H9 (cell line): ENCODE measurements at regions not wholly inside any gene's neighbourhood (a gene's known extent, or its start where the extent isn't known, plus 50 kb on each side); places are given as distances from the start of the nearest gene placed in this dataset.

Experiments
- DNase-seq: peaks from one replicate; pipeline ENCODE4 v3.0.0-alpha.2; 2017
- H2AFZ ChIP-seq: one replicate; pipeline ENCODE4 v1.6.1; 2013; ENCODE audit warnings: mild to moderate bottlenecking, low read length, control low read depth, moderate library complexity
- H2AK5ac ChIP-seq: 2 replicates; pipeline ENCODE4 v1.6.1; 2013; ENCODE audit warnings: low read length, control low read depth, mixed read lengths; ENCODE audit not compliant: insufficient read length
- H2BK120ac ChIP-seq: one replicate; pipeline ENCODE4 v1.6.1; 2013; ENCODE audit warnings: low read depth, mild to moderate bottlenecking, low read length, control low read depth, inconsistent platforms; ENCODE audit not compliant: poor library complexity, severe bottlenecking
- H2BK12ac ChIP-seq: 2 replicates; pipeline ENCODE4 v1.6.1; 2013; ENCODE audit warnings: low read length, control low read depth, mixed read lengths, low read depth; ENCODE audit not compliant: insufficient read length
- H2BK15ac ChIP-seq: 2 replicates; pipeline ENCODE4 v1.6.1; 2013; ENCODE audit warnings: low read depth, low read length, control low read depth
- H2BK20ac ChIP-seq: one replicate; pipeline ENCODE4 v1.6.1; 2013; ENCODE audit warnings: low read depth, mild to moderate bottlenecking, low read length, control low read depth, inconsistent platforms; ENCODE audit not compliant: poor library complexity, severe bottlenecking
- H2BK5ac ChIP-seq: 2 replicates; pipeline ENCODE4 v1.6.1; 2013; ENCODE audit warnings: low read length, control low read depth, mixed read lengths; ENCODE audit not compliant: insufficient read length
- H3K14ac ChIP-seq: 2 replicates; pipeline ENCODE4 v1.6.1; 2013; ENCODE audit warnings: low read length, control low read depth; ENCODE audit not compliant: insufficient read depth
- H3K18ac ChIP-seq: 2 replicates; pipeline ENCODE4 v1.6.1; 2013; ENCODE audit warnings: low read depth, mild to moderate bottlenecking, mixed read lengths, low read length, control low read depth; ENCODE audit not compliant: insufficient read length
- H3K23ac ChIP-seq: 2 replicates; pipeline ENCODE4 v1.6.1; 2013; ENCODE audit warnings: low read length, control low read depth, mixed read lengths, low read depth; ENCODE audit not compliant: insufficient read length
- H3K23me2 ChIP-seq: 2 replicates; pipeline ENCODE4 v1.6.1; 2013; ENCODE audit warnings: low read depth, mild to moderate bottlenecking, mixed read lengths, low read length, control low read depth; ENCODE audit not compliant: insufficient read length, poor library complexity, severe bottlenecking
- H3K27ac ChIP-seq: 2 replicates; pipeline ENCODE4 v1.5.1; 2013; ENCODE audit warnings: low read length, control low read depth, mixed read lengths, low read depth; ENCODE audit not compliant: insufficient read length
- H3K27me3 ChIP-seq: 2 replicates; pipeline ENCODE4 v1.6.1; 2013; ENCODE audit warnings: low read length, control low read depth, inconsistent platforms; ENCODE audit not compliant: insufficient read depth
- H3K4ac ChIP-seq: 2 replicates; pipeline ENCODE4 v1.6.1; 2013; ENCODE audit warnings: low read depth, mild to moderate bottlenecking, control low read depth, inconsistent platforms, low read length, moderate library complexity
- H3K4me1 ChIP-seq: 2 replicates; pipeline ENCODE4 v1.6.1; 2013; ENCODE audit warnings: low read length, control low read depth, inconsistent platforms; ENCODE audit not compliant: insufficient read depth
- H3K4me2 ChIP-seq: 2 replicates; pipeline ENCODE4 v1.6.1; 2013; ENCODE audit warnings: low read length, control low read depth, mixed read lengths; ENCODE audit not compliant: insufficient read length, insufficient read depth
- H3K56ac ChIP-seq: 2 replicates; pipeline ENCODE4 v1.6.1; 2013; ENCODE audit warnings: low read depth, mild to moderate bottlenecking, mixed read lengths, low read length, control low read depth; ENCODE audit not compliant: insufficient read length
- H3K79me1 ChIP-seq: 2 replicates; pipeline ENCODE4 v1.6.1; 2013; ENCODE audit warnings: low read depth, mild to moderate bottlenecking, moderate library complexity, low read length, control low read depth, inconsistent platforms; ENCODE audit not compliant: insufficient read depth, poor library complexity, severe bottlenecking
- H3K79me2 ChIP-seq: 2 replicates; pipeline ENCODE4 v1.6.1; 2013; ENCODE audit warnings: low read length, control low read depth, inconsistent platforms; ENCODE audit not compliant: insufficient read depth
- H3K9ac ChIP-seq: 2 replicates; pipeline ENCODE4 v1.6.1; 2013; ENCODE audit warnings: low read length, control low read depth, mixed read lengths; ENCODE audit not compliant: insufficient read length; ENCODE audit errors: extremely low read depth
- H3K9me3 ChIP-seq: one replicate; pipeline ENCODE4 v1.6.1; 2013; ENCODE audit warnings: low read depth, low read length, inconsistent platforms; ENCODE audit not compliant: control insufficient read depth
- H3T11ph ChIP-seq: one replicate; pipeline ENCODE4 v1.6.1; 2013; ENCODE audit warnings: mild to moderate bottlenecking, low read length, control low read depth, inconsistent platforms
- H4K20me1 ChIP-seq: one replicate; pipeline ENCODE4 v1.6.1; 2013; ENCODE audit not compliant: control insufficient read depth, insufficient read length, insufficient read depth
- H4K5ac ChIP-seq: 2 replicates; pipeline ENCODE4 v1.6.1; 2013; ENCODE audit warnings: low read depth, mild to moderate bottlenecking, mixed read lengths, low read length, control low read depth; ENCODE audit not compliant: insufficient read length
- H4K8ac ChIP-seq: replicated peaks from 2 replicates; pipeline ENCODE4 v1.6.1; 2013; ENCODE audit warnings: low read length, control low read depth, mixed read lengths, low read depth; ENCODE audit not compliant: insufficient read length
- H4K91ac ChIP-seq: 2 replicates; pipeline ENCODE4 v1.6.1; 2013; ENCODE audit warnings: low read depth, mild to moderate bottlenecking, moderate library complexity, mixed read lengths, low read length, control low read depth; ENCODE audit not compliant: insufficient read length
- H3K27ac Mint-ChIP-seq, 3 experiments: 2 replicates in 2 of 3; 3 replicates in 1 of 3; pipeline ENCODE4 v1.8.0; 2020 to 2021; ENCODE audit warnings: mixed read lengths in 3 of 3, mild to moderate bottlenecking in 1 of 3, moderate library complexity in 1 of 3
- H3K27me3 Mint-ChIP-seq: 2 replicates; pipeline ENCODE4 v1.8.0; 2021; ENCODE audit warnings: low read depth, mild to moderate bottlenecking, moderate library complexity, mixed read lengths
- H3K36me3 Mint-ChIP-seq, 3 experiments: 2 replicates in 2 of 3; 3 replicates in 1 of 3; pipeline ENCODE4 v1.8.0; 2020 to 2021; ENCODE audit warnings: low read depth in 3 of 3, mixed read lengths in 3 of 3; ENCODE audit not compliant: insufficient read depth in 1 of 3
- H3K4me1 Mint-ChIP-seq, 2 experiments: 2 replicates each; pipeline ENCODE4 v1.8.0; 2020; ENCODE audit warnings: mixed read lengths in 2 of 2
- H3K4me3 Mint-ChIP-seq, 2 experiments: 2 replicates in 1 of 2; 3 replicates in 1 of 2; pipeline ENCODE4 v1.8.0; 2020 to 2021; ENCODE audit warnings: mild to moderate bottlenecking in 2 of 2, mixed read lengths in 2 of 2, moderate library complexity in 1 of 2
- H3K9me3 Mint-ChIP-seq, 2 experiments: 2 replicates in 1 of 2; 3 replicates in 1 of 2; pipeline ENCODE4 v1.8.0; 2020; ENCODE audit warnings: mild to moderate bottlenecking in 2 of 2, mixed read lengths in 2 of 2, moderate library complexity in 1 of 2
- WGBS: extraction: QIAGEN DNeasy Blood & Tissue Kit; methylation state at CpG from one replicate; pipeline ENCODE4 v1.1.7; 2013; ENCODE audit warnings: missing lambda C conversion rate, low lambda C conversion rate, mixed read lengths; ENCODE audit not compliant: insufficient read length; ENCODE audit errors: extremely low coverage; 5-methylcytosine and 5-hydroxymethylcytosine counted together
- TF ChIP-seq, protein P1 (sequence below): fragments of 200-600 bp; sonication (generic); conservative IDR thresholded peaks from 3 replicates; pipeline ENCODE4 v1.8.0; 2021; ENCODE audit warnings: antibody characterized with exemption, mild to moderate bottlenecking

DNA sequence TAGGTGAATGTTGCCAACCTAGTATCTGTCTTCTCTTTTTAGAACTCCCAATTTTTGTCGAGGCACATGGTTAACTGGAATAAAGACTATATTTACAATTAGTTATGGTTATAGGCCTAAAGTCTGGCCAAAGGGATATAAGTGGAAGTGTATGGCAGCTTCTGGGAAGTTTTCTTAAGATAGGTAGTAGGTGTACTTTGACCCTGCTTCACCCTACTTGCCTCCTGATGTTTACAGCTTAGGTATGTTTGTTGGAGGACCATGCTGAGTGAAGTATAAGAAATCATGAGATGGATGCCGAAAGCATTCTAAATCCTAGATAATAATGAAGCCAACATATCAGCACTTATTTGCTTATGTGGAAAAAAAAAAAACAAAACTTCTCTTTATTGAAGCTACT lies 272.1 kb downstream of the S1PR1 start:
- no peak overlapping the region for H4K91ac ChIP-seq
- H2AK5ac ChIP-seq, result no peak overlapping the region
- WGBS, result no CpG with 5 or more reads among the region's 2 CpGs
- H4K8ac ChIP-seq, result no peak overlapping the region
- H3T11ph ChIP-seq, result no peak overlapping the region
- H2AFZ ChIP-seq, result no peak overlapping the region
- H3K56ac ChIP-seq, result no peak overlapping the region
- no peak overlapping the region for H4K5ac ChIP-seq
- no peaks in the 10 kb centered on the region for H3K23me2 ChIP-seq
- no peaks in the 10 kb centered on the region for H3K4me1 ChIP-seq
- H2BK12ac ChIP-seq, result no peak overlapping the region
- H3K4me3 Mint-ChIP-seq, result no peak overlapping the region
- H3K18ac ChIP-seq, result no peak overlapping the region
- no peaks in the 10 kb centered on the region for H4K20me1 ChIP-seq
- no peaks in the 10 kb centered on the region for H3K4me1 Mint-ChIP-seq
- H3K79me2 ChIP-seq, result no peaks in the 10 kb centered on the region
- H3K9ac ChIP-seq, result no peak overlapping the region
- no peak overlapping the region for H2BK120ac ChIP-seq
- TF ChIP-seq, protein P1, sequence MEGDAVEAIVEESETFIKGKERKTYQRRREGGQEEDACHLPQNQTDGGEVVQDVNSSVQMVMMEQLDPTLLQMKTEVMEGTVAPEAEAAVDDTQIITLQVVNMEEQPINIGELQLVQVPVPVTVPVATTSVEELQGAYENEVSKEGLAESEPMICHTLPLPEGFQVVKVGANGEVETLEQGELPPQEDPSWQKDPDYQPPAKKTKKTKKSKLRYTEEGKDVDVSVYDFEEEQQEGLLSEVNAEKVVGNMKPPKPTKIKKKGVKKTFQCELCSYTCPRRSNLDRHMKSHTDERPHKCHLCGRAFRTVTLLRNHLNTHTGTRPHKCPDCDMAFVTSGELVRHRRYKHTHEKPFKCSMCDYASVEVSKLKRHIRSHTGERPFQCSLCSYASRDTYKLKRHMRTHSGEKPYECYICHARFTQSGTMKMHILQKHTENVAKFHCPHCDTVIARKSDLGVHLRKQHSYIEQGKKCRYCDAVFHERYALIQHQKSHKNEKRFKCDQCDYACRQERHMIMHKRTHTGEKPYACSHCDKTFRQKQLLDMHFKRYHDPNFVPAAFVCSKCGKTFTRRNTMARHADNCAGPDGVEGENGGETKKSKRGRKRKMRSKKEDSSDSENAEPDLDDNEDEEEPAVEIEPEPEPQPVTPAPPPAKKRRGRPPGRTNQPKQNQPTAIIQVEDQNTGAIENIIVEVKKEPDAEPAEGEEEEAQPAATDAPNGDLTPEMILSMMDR, result no peak
- H3K14ac ChIP-seq, result no peak overlapping the region
- H3K79me1 ChIP-seq, result no peaks in the 10 kb centered on the region
- H3K4ac ChIP-seq, result no peak overlapping the region
- no peak for DNase-seq
- no peaks in the 10 kb centered on the region for H3K27me3 ChIP-seq
- no peak overlapping the region for H2BK5ac ChIP-seq
- H3K27me3 Mint-ChIP-seq, result no peaks in the 10 kb centered on the region
- no peaks in the 10 kb centered on the region for H3K9me3 ChIP-seq
- H2BK20ac ChIP-seq, result no peak overlapping the region
- no peak overlapping the region for H3K4me2 ChIP-seq
- no peak overlapping the region for H3K23ac ChIP-seq
- no peak overlapping the region for H3K27ac ChIP-seq
- no peaks in the 10 kb centered on the region for H3K36me3 Mint-ChIP-seq
- H3K9me3 Mint-ChIP-seq, result no peaks in the 10 kb centered on the region
- H3K27ac Mint-ChIP-seq, result no peak overlapping the region
- H2BK15ac ChIP-seq, result no peak overlapping the region
